Gastroesophageal sphincter (tissue), 3 donors: ENCODE measurements at regions not wholly inside any gene's neighbourhood (a gene's known extent, or its start where the extent isn't known, plus 50 kb on each side); places are given as distances from the start of the nearest gene placed in this dataset.

ENCODE experiments used
- EP300 ChIP-seq: sonication (generic); formaldehyde crosslinking; IDR thresholded peaks from one replicate; pipeline ENCODE4 v1.6.1; 2017; ENCODE audit warnings: antibody characterized with exemption, mild to moderate bottlenecking
- POLR2A ChIP-seq, 2 donors: fragments of 450-650 bp; IDR thresholded peaks; one replicate each; pipeline ENCODE4 v1.6.1; 2017; ENCODE audit warnings: antibody characterized with exemption in 2 of 2, mild to moderate bottlenecking in 2 of 2, moderate library complexity in 1 of 2
- POLR2AphosphoS5 ChIP-seq: sonication (generic); formaldehyde crosslinking; IDR thresholded peaks from one replicate; pipeline ENCODE4 v1.6.1; 2017; ENCODE audit warnings: antibody characterized with exemption
- TF ChIP-seq, protein P1 (sequence below), 4 experiments: fragments of 200-600 bp in 2 of 4; fragments of 450-650 bp in 2 of 4; sonication (generic) in 1 of 4; IDR thresholded peaks; one replicate each; pipeline ENCODE4 v1.5.1; 2017 to 2019; ENCODE audit warnings: antibody characterized with exemption in 4 of 4, mild to moderate bottlenecking in 2 of 4, moderate library complexity in 2 of 4

DNA sequence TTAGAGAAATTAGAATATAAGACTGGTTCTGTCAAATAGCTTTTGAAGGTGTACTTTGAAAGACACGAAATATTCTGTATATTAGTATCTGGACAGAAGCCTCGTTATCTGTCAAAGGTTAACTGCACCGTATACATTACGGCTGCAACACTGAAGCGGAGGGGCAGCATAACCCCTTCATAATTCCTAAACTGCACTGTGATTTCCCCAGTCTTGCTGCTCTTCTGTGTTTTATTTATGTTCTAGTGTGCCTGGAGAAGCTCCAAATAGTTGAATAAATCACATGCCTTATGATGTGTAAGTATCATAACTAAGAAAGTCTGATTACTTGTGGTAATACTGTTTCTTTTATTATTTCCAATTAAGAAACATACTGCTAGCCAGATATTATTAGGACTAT lies 285.7 kb upstream of the ROBO2 start:
- TF ChIP-seq, protein P1, sequence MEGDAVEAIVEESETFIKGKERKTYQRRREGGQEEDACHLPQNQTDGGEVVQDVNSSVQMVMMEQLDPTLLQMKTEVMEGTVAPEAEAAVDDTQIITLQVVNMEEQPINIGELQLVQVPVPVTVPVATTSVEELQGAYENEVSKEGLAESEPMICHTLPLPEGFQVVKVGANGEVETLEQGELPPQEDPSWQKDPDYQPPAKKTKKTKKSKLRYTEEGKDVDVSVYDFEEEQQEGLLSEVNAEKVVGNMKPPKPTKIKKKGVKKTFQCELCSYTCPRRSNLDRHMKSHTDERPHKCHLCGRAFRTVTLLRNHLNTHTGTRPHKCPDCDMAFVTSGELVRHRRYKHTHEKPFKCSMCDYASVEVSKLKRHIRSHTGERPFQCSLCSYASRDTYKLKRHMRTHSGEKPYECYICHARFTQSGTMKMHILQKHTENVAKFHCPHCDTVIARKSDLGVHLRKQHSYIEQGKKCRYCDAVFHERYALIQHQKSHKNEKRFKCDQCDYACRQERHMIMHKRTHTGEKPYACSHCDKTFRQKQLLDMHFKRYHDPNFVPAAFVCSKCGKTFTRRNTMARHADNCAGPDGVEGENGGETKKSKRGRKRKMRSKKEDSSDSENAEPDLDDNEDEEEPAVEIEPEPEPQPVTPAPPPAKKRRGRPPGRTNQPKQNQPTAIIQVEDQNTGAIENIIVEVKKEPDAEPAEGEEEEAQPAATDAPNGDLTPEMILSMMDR (IDR thresholded peaks at IDR 0.05) = no peak
- no peak for TF ChIP-seq POLR2AphosphoS5
- no peak for TF ChIP-seq POLR2A (IDR thresholded peaks at IDR 0.05)
- TF ChIP-seq EP300 = no peak
